ENCODE measurements at regions not wholly inside any gene's neighbourhood (a gene's known extent, or its start where the extent isn't known, plus 50 kb on each side); places are given as distances from the start of the nearest gene placed in this dataset.

- no peak for TF ChIP-seq CTCF (IDR thresholded peaks at IDR 0.05; ENCODE audit: poor library complexity)
- no peak for TF ChIP-seq EZH2phosphoT487 (IDR thresholded peaks at IDR 0.05; ENCODE audit: low read depth, severe bottlenecking, unreplicated experiment)
- no peak for TF ChIP-seq EZH2 (IDR thresholded peaks at IDR 0.05; ENCODE audit: borderline replicate concordance)
Measured at GRCh38 chr15:79209116-79209515, 73.4 kb upstream of the ANKRD34C start.

Data from hepatocyte (in vitro differentiated cells).